ENCODE measurements at regions not wholly inside any gene's neighbourhood (a gene's known extent, or its start where the extent isn't known, plus 50 kb on each side); places are given as distances from the start of the nearest gene placed in this dataset.

DNA sequence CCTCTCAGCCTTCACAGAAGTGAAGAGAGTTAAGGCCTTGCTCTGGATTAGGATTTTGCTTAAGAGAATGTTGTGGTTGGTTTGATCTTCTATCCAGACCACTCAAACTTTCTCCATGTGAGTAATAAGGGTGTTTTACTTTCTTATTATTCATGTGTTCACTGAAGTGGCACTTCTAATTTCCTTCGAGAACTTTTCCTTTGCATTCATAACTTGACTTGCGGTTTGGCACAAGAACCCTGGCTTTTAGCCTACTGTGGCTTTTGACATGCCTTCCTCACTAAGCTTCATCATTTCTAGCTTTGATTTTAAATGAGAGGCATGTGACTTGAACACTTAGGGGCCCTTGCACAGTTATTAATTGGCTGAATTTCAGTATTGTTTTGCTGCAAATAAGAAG, 166.1 kb upstream of the OPRM1 start (continued):
- TF ChIP-seq, protein P1, sequence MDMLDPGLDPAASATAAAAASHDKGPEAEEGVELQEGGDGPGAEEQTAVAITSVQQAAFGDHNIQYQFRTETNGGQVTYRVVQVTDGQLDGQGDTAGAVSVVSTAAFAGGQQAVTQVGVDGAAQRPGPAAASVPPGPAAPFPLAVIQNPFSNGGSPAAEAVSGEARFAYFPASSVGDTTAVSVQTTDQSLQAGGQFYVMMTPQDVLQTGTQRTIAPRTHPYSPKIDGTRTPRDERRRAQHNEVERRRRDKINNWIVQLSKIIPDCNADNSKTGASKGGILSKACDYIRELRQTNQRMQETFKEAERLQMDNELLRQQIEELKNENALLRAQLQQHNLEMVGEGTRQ (IDR thresholded peaks at IDR 0.05; ENCODE audit: low read length) = no peak
